NCI-H82 treated with DMSO at 0.1 percent for 48 hours (cell line): ENCODE measurements at regions not wholly inside any gene's neighbourhood (a gene's known extent, or its start where the extent isn't known, plus 50 kb on each side); places are given as distances from the start of the nearest gene placed in this dataset.

Experiments used
- DNase-seq: peaks from one replicate; lab custom pipeline; 2025; ENCODE audit not compliant: unreplicated experiment; lab: John Stamatoyannopoulos, UW

GRCh38 chr4:92101737-92102172 lies 202.0 kb upstream of the GRID2 start:
- DNase-seq, result no peak

DNA sequence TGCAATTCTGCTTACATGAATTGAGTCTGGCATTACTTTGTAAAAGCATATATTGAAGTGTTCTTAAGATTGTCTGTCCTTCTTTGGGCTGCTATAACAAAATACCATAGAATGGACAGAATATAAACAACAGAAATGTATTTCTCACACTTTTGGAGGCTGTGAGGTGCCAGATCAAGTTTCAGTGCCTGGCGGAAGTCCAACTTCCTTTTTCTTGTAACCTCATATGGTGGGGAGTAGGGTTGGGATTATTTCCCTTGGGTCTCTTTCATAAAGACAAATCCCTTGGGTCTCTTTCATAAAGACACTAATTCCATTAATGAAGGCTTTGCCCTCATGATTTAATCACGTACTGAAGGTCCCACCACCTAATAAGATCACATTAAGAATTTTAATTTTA lies 199.3 kb upstream of the GRID2 start:
- peak; percentile 5 for DNase-seq

GRCh38 chr4:92106816-92107215 lies 196.9 kb upstream of the GRID2 start:
- DNase-seq, result no peak

DNA sequence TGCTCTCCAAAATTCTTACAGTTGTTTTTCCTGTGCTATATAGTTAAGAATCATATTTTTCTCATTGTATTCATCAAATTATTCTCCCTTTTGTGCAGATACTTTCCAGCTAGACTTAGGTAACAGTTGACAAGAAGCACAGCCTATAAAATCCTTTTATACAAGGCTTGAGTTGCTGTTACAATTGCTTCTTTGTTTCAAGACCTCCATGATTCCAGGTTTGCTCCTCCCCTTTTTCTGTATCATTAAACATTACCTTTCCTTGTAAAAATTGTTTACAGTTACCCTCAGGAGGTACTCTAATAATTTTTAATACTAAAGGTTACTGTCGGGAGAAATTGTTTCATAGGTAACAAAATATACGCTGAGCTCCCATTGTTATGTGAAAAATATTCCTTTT lies 192.3 kb upstream of the GRID2 start:
- no peak for DNase-seq

- DNase-seq, result no peak
Observed at GRCh38 chr4:92112805-92113204, 191.0 kb upstream of the GRID2 start.

DNA sequence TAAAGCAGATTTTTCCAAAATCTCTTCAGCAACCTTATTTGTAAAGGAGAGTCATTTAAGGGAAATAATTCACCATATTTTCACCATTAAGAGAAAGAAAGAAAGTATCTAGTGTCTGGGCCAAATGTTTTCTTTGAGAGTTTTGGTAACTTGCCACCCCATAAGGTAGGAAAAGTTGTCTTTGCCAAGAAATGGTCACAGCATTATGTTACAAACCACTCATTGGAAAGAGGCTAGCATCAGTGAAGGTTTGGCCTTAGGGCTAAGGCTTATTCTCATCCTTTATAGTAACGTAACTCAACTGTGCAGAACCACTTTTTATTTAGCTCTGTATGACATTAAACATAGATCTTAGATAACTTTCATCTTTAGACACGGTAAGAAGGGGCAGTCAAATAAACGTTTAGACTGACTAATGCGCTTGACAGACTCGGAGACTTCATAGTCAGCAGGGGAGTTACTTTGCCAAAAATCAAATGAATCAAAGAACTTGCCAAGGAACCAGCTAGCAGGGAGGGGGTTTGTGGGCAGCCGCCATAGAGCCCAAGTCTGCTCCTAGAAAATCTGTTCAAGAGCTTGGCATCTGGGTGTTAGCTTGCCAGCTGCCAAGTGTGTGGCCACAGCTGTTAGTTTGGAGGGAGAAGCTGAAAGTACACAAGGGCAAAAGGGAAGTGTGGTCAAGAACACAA lies 182.8 kb upstream of the GRID2 start:
- DNase-seq, result no peak

- DNase-seq, result no peak
Observed at GRCh38 chr4:92122911-92123310, 180.9 kb upstream of the GRID2 start.

DNA sequence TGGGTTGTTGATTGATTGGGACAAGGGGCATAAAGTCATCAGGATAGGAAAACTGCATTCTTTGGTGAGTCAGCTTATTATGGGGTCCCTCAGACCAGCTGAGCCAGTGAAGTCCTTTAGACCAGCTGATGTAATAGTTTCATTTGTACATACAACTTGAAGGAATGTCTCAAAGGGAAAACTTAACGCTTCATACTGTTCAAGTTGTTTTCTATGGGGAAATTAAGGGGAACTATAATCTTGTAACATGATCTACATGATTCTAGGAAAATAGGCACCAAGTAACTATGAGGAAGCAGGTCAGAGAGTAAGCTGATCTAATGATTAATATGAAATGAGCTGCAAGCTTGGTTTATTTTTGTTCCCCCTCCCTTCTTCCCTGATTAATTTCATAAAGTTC lies 175.1 kb upstream of the GRID2 start:
- no peak for DNase-seq

DNA sequence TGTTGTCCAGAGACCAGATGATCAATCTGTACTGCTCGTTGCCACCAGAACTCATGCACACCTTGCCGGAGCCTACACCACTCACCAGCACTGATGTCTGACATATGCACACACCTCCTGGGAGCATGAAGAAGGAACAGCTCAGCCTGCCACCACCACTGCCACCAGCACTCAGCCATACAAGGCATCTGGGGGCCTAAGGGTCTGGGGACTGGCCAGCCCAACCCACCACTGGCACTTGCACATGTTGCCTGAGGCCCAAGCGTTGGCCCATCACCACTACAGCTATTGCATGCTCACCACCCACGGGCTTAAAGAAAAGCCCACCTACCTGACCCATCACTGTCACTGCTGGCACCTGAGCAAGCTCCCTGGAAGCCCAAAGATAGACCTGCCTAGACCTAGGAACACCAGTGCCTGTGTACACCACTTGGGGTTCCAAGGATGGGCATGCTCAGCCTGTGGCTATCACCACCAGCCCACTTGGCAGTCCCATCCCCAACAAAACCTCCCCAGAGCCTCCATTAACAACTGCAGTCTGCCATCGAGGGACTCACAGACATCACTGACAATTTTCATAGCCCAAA lies 174.3 kb upstream of the GRID2 start:
- DNase-seq, result no peak

DNA sequence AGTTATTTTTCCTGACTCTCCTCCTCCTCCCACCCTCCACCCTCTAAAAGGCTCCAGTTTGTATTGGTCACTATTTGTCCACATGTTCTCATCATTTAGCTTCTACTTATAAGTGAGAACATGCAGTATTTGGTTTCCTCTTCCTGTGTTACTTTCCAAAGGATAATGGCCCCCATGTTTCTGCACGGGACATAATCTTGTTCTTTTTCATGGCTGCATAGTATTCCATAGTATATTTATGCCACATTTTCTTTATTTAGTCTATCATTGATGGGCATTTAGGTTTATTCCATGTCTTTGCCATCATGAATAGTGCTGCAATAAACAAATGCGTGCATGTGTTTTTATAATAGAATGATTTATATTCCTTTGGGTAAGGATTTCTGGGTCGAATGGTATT lies 167.3 kb upstream of the GRID2 start:
- no peak for DNase-seq

- no peak for DNase-seq
Observed at GRCh38 chr4:92163348-92163747, 140.4 kb upstream of the GRID2 start.

DNA sequence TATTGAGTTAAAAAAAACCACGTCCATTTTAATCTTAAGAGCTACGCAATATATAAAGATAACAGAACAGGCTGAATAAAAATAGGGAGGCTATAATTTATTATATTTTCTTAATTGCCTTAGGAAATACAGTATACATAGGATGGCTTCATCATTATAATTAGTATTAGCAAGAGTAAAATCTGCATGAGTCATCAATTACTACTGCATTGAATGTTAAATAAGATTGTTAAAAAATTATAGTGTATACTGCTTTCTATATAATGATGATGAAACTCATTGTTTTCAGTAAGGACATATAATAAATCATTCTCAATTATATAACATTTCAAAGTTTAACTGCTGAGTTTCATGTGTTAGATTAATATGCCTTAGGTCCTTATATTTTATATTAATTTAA lies 133.4 kb upstream of the GRID2 start:
- no peak for DNase-seq

- DNase-seq, result no peak
Observed at GRCh38 chr4:92172203-92172602, 131.6 kb upstream of the GRID2 start.

DNA sequence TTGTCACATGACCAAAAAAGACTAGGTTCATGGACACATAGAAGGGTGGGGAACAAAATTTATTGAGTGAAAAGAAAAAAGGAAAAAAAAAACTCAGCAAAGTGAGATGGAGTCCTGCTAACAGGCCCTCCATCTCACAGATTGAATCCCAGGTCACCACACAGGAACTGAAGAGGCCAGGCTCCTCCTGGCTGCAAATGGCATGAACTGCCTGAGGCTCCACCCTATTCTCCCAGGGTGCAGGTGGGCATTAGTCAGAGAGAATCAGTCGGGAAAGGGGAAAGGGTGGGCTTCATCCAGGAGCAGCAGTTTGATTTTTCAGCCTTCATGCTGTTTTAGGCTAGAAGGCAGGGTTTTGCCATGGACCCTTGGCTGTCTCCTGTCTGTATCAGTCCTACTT lies 128.5 kb upstream of the GRID2 start:
- DNase-seq, result no peak

- DNase-seq, result no peak
Observed at GRCh38 chr4:92182006-92182735, 121.6 kb upstream of the GRID2 start.

DNA sequence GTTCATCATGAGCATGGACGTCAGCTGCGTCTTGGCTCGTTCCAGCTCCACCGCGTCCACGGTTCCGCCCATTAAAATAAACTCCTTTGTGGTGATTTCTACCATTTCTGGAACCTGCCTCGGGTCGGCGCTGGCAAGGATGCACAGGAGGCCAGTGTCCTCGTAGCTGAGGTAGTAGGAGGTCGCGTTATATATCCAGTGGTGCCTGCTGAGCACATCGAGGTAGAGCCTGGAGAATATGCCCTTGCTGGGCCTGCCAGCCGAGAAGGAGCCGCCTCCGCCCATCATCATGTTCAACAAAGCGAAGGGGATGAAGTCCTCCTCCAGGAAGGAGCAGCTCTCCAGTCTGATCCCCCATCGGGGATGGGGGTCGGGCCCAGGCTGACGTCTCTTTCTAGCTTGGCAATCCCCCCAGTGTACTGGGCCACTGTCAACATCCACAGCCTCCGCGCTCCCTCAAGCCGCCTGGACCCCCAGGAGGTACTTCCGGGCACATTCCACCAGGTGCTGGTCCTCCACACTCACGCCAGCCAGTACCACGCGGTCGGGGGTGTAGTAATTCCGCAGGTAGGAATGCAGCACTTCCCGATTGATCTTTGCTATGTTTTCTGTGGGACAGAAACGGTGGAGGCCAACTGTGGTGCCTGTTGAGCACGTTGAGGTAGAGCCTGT lies 120.9 kb upstream of the GRID2 start:
- DNase-seq, result no peak

DNA sequence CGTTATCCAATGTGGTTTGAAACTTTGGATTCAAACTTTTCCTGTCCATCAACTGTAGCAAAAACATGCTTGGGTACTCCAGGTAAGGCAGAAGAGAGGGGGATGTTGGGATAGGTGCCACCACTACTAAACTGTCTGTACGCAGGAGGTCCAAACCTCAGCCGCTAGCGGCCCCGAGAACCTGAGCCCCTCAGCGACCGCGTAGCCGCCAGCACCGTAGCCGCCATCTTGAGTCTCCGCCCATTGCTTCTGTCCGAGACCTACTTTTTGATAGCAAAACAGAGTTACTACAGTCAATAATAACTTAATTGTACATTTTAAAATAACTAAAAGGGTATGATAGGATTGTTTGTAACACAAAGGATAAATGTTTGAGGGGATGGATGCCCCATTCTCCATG lies 119.9 kb upstream of the GRID2 start:
- DNase-seq, result no peak

DNA sequence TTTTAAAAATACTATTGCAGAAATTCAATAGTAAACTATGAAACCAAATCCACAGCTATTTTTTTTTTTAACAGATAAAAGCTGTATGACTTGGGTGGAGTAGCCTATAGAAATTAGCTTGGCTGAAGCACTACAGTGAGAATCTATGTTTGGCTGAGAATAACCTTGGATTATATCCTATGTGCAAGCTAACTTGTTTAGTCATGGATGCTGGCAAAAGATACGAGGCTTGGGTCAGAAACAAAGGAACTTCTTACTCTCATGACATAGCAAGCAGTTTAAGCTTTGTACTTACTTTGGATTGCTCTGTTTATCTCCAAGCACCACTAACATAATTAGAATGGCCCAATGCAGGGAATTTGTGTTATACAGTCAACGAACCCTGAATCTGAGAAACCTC lies 119.2 kb upstream of the GRID2 start:
- no peak for DNase-seq

GRCh38 chr4:92186239-92186638 lies 117.5 kb upstream of the GRID2 start:
- no peak for DNase-seq

DNA sequence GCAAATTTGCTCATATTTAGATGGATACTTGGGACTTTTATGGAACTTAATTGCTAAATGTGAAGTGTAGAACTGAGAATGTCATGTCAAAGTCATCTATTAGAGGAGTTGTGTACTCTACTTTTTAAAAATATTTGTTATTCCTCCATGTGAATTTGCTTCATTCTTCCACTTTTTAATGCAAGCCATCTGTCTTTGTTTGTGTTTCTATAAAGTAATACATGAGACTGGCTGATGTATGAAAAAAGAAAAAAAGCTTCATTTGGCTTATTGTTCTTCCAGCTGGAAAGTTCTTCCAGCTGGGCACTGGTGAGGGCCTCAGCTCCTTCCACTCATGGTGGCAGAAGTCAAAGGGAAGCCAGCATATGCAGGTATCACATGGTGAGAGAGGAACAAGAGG lies 114.6 kb upstream of the GRID2 start:
- no peak for DNase-seq

- no peak for DNase-seq
Observed at GRCh38 chr4:92198711-92199110, 105.1 kb upstream of the GRID2 start.

DNA sequence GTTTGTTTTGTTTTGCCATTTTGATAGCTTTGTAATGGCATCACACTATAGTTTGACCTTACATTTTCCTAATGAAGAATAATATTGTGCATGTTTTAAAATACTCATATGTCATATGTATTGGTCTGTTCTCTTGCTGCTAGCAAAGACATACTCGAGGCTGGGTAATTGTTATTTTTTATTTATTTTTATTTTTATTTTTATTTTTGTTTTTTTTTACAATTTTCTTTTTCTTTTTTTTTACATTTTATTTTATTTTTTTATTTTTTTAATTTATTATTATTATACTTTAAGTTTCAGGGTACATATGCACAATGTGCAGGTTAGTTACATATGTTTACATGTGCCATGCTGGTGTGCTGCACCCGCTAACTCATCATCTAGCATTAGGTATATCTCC lies 104.6 kb upstream of the GRID2 start:
- no peak for DNase-seq
